ENCODE measurements at regions not wholly inside any gene's neighbourhood (a gene's known extent, or its start where the extent isn't known, plus 50 kb on each side); places are given as distances from the start of the nearest gene placed in this dataset.

DNA sequence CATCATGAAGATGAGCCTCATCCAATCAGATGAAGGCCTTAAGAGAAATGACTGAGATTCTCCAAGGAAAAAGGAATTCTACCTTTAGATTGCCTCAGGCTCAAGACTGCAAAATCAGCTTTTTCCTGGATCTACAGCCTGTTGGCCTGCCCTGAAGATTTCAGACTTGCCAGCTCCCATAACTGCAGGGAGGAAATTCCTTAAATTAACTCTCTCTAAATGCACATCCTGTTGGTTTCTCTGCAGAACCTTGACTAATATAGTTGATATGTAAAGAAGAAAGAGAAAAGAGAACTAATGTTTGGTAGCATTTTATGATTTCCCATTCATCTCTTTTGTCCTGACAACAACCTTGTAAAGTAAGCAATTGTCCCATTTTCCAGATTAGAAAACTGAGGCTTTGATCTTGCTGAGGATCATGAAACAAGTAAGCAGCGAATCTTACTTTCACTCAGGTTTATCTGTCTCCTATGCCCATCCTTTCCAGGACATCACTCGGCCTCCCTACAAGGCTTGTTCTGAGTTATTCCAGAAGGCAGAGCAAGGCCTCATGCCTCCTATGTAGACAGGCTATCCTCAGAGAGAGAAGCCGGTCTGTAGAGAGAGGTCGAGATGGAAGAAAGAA is 115.0 kb upstream of the LDB2 start:
- no CpG with 5 or more reads among the region's 4 CpGs for WGBS, 2 donors (ENCODE audit: extremely low coverage in 2 of 2, insufficient read length in 2 of 2, insufficient replicate concordance in 1 of 2)
- no peak overlapping the region for H2BK5ac ChIP-seq (ENCODE audit: low read length)
- H2BK120ac ChIP-seq (ENCODE audit: low read depth, low read length) = no peak overlapping the region
- H3K18ac ChIP-seq (ENCODE audit: low read length) = no peak overlapping the region
- no peak overlapping the region for H3K14ac ChIP-seq (ENCODE audit: low read length)
- H2AK5ac ChIP-seq (ENCODE audit: low read depth, low read length) = no peak overlapping the region
- H3K9me3 ChIP-seq (replicated peaks in 1 of 2; ENCODE audit: control insufficient read depth in 2 of 2, insufficient read depth in 1 of 2, low read depth in 1 of 2, low read length in 2 of 2) = no peaks in the 10 kb centered on the region
- H3K4me1 ChIP-seq (ENCODE audit: control insufficient read depth in 2 of 2, insufficient read depth in 1 of 2, low read depth in 1 of 2, low read length in 2 of 2) = peaks cover 0 to 3% of the 10 kb centered on the region in 2 donors
- H3K27ac ChIP-seq (replicated peaks; ENCODE audit: low read length) = no peak overlapping the region
- no peak overlapping the region for H2BK15ac ChIP-seq (ENCODE audit: low read length)
- no peak overlapping the region for H4K8ac ChIP-seq (ENCODE audit: low read depth, low read length)
- H3K4me3 ChIP-seq (ENCODE audit: low read length in 2 of 2) = no peak overlapping the region
- H4K91ac ChIP-seq (ENCODE audit: low read depth, low read length, poor library complexity) = no peak overlapping the region
- H2AFZ ChIP-seq (ENCODE audit: low read length) = no peak overlapping the region
- no peak overlapping the region for H3K23ac ChIP-seq (ENCODE audit: low read depth, low read length, poor library complexity)
- no peaks in the 10 kb centered on the region for H3K79me1 ChIP-seq (ENCODE audit: low read depth, low read length)
- no peak overlapping the region for H2BK12ac ChIP-seq (ENCODE audit: low read length)
- H3K27me3 ChIP-seq (ENCODE audit: control insufficient read depth in 3 of 3, insufficient read depth in 3 of 3, low read depth in 1 of 3, low read length in 3 of 3) = no peaks in the 10 kb centered on the region
- H3K9ac ChIP-seq (ENCODE audit: low read depth, low read length, poor library complexity) = no peak overlapping the region
- no peak overlapping the region for H3K4me2 ChIP-seq (ENCODE audit: insufficient read depth, low read length, poor library complexity, severe bottlenecking)
- no peak overlapping the region for H3K4ac ChIP-seq (ENCODE audit: low read length)
- no peaks in the 10 kb centered on the region for H3K36me3 ChIP-seq (replicated peaks in 1 of 2; ENCODE audit: control insufficient read depth in 2 of 2, insufficient read depth in 2 of 2, low read length in 2 of 2)
- DNase-seq (ENCODE audit: low spot score) = no peak

DNA sequence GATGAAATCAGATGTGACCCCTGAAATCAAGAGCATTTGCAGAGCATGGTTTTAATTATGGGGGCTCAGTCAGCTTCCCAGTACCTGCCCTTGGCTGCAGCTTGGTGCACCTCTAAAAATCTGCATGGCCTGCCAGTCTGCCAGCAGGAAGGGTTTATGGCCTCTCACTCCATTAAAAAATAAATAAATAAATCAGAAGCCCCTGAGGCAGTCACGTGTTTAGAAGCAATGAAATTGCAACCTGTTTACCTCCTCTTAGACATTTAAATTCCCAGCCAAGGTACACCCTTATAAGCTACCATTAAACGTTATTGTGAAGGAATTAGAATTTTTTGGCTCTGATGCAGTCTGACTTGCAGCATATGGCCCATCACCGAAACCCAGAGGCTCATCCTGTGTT is 114.0 kb upstream of the LDB2 start:
- Histone ChIP-seq H3K14ac (ENCODE audit: low read length) (no peak overlapping the region), H2AFZ (ENCODE audit: low read length) (no peak overlapping the region), H3K9me3 (replicated peaks in 1 of 2; ENCODE audit: control insufficient read depth in 2 of 2, insufficient read depth in 1 of 2, low read depth in 1 of 2, low read length in 2 of 2) (no peaks in the 10 kb centered on the region), H3K18ac (ENCODE audit: low read length) (no peak overlapping the region), H2BK15ac (ENCODE audit: low read length) (no peak overlapping the region), H3K4me1 (ENCODE audit: control insufficient read depth in 2 of 2, insufficient read depth in 1 of 2, low read depth in 1 of 2, low read length in 2 of 2) (no peaks in the 10 kb centered on the region), H2BK12ac (ENCODE audit: low read length) (no peak overlapping the region), H3K4me2 (ENCODE audit: insufficient read depth, low read length, poor library complexity, severe bottlenecking) (no peak overlapping the region), H3K23ac (ENCODE audit: low read depth, low read length, poor library complexity) (no peak overlapping the region), H3K27ac (replicated peaks; ENCODE audit: low read length) (no peak overlapping the region), H2BK5ac (ENCODE audit: low read length) (no peak overlapping the region), H3K79me1 (ENCODE audit: low read depth, low read length) (no peaks in the 10 kb centered on the region), H3K4me3 (ENCODE audit: low read length in 2 of 2) (no peak overlapping the region), H2AK5ac (ENCODE audit: low read depth, low read length) (no peak overlapping the region), H4K8ac (ENCODE audit: low read depth, low read length) (no peak overlapping the region), H4K91ac (ENCODE audit: low read depth, low read length, poor library complexity) (no peak overlapping the region), H3K9ac (ENCODE audit: low read depth, low read length, poor library complexity) (no peak overlapping the region), H3K36me3 (replicated peaks in 1 of 2; ENCODE audit: control insufficient read depth in 2 of 2, insufficient read depth in 2 of 2, low read length in 2 of 2) (no peaks in the 10 kb centered on the region), H3K27me3 (ENCODE audit: control insufficient read depth in 3 of 3, insufficient read depth in 3 of 3, low read depth in 1 of 3, low read length in 3 of 3) (no peaks in the 10 kb centered on the region), H2BK120ac (ENCODE audit: low read depth, low read length) (no peak overlapping the region), H3K4ac (ENCODE audit: low read length) (no peak overlapping the region)
- DNase-seq (ENCODE audit: low spot score) = no peak
- WGBS, 2 donors (ENCODE audit: extremely low coverage in 2 of 2, insufficient read length in 2 of 2, insufficient replicate concordance in 1 of 2) = no CpG with 5 or more reads among the region's 3 CpGs

DNA sequence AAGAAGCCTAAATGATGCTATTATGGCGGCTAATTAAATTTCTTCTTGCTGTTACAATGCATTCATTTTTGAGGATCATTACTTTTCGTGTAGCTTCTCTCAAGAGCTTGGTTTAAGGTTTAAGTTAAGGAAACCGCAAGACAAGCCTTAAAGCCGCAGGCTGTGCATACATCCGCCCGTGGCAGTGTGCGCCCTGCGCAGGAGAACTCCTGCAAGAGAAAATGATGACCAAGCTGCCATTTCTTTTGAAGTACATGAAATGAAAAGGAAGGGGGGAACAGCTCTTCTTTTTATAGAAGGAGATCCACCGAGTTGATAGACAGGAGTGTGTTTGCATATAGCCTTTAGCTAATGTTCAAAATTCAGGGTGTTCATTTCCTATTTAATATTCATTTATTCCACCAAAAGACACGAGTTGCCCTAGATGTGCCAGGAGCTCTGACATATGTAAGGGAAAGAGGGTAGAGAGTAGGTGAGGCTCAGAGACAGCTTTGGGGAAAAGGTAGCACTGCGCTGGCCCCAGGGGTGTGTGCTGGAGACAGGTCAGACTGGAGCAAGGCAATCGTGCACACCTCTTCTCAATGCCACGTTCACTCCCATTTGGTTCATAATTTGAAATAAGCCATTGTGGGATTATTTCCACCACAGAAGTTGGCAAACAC is 112.1 kb upstream of the LDB2 start:
- DNase-seq (ENCODE audit: low spot score) = no peak
- H3K79me1 ChIP-seq (ENCODE audit: low read depth, low read length) = no peaks in the 10 kb centered on the region
- no peak overlapping the region for H3K14ac ChIP-seq (ENCODE audit: low read length)
- H2BK12ac ChIP-seq (ENCODE audit: low read length) = no peak overlapping the region
- no peaks in the 10 kb centered on the region for H3K36me3 ChIP-seq (replicated peaks in 1 of 2; ENCODE audit: control insufficient read depth in 2 of 2, insufficient read depth in 2 of 2, low read length in 2 of 2)
- H3K9ac ChIP-seq (ENCODE audit: low read depth, low read length, poor library complexity) = no peak overlapping the region
- peak overlapping the region; percentile 7 for H2AFZ ChIP-seq (ENCODE audit: low read length)
- WGBS, 2 donors (ENCODE audit: extremely low coverage in 2 of 2, insufficient read length in 2 of 2, insufficient replicate concordance in 1 of 2) = no CpG with 5 or more reads among the region's 13 CpGs
- no peak overlapping the region for H3K27ac ChIP-seq (replicated peaks; ENCODE audit: low read length)
- no peak overlapping the region for H2BK120ac ChIP-seq (ENCODE audit: low read depth, low read length)
- no peak overlapping the region for H3K4me2 ChIP-seq (ENCODE audit: insufficient read depth, low read length, poor library complexity, severe bottlenecking)
- no peak overlapping the region for H4K91ac ChIP-seq (ENCODE audit: low read depth, low read length, poor library complexity)
- no peak overlapping the region for H3K4me3 ChIP-seq (ENCODE audit: low read length in 2 of 2)
- H3K9me3 ChIP-seq (replicated peaks in 1 of 2; ENCODE audit: control insufficient read depth in 2 of 2, insufficient read depth in 1 of 2, low read depth in 1 of 2, low read length in 2 of 2) = no peaks in the 10 kb centered on the region
- H3K27me3 ChIP-seq (ENCODE audit: control insufficient read depth in 3 of 3, insufficient read depth in 3 of 3, low read depth in 1 of 3, low read length in 3 of 3) = no peaks in the 10 kb centered on the region
- no peak overlapping the region for H3K4ac ChIP-seq (ENCODE audit: low read length)
- no peak overlapping the region for H3K18ac ChIP-seq (ENCODE audit: low read length)
- H2AK5ac ChIP-seq (ENCODE audit: low read depth, low read length) = no peak overlapping the region
- H2BK5ac ChIP-seq (ENCODE audit: low read length) = no peak overlapping the region
- H3K23ac ChIP-seq (ENCODE audit: low read depth, low read length, poor library complexity) = no peak overlapping the region
- H3K4me1 ChIP-seq (ENCODE audit: control insufficient read depth in 2 of 2, insufficient read depth in 1 of 2, low read depth in 1 of 2, low read length in 2 of 2) = peaks cover 1 to 2% of the 10 kb centered on the region in 2 donors
- H2BK15ac ChIP-seq (ENCODE audit: low read length) = no peak overlapping the region
- no peak overlapping the region for H4K8ac ChIP-seq (ENCODE audit: low read depth, low read length)

DNA sequence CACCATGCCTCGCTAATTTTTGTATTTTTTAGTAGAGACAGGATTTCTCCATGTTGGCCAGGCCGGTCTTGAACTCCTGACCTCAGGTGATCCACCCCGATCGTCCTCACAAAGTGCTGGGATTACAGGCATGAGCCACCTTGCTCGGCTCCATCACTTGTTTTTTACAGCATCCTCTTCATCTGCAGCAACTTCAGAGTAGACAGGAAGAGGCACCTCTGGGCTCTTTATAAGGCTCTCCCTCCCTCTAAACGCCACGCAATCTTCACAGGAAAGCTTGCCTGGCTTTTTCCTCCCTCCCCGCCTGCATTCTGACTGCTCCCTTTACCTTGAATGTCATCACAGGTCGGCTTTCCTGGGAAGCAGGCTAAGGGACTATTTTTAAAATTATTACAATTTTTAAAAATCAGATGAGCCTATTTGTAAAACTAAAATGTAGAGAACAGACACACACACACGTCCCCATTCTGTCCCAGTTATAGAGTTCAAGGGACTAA is 111.5 kb upstream of the LDB2 start:
- no peak overlapping the region for H2AK5ac ChIP-seq (ENCODE audit: low read depth, low read length)
- H3K4me2 ChIP-seq (ENCODE audit: insufficient read depth, low read length, poor library complexity, severe bottlenecking) = no peak overlapping the region
- no peak overlapping the region for H2BK15ac ChIP-seq (ENCODE audit: low read length)
- no peak overlapping the region for H3K14ac ChIP-seq (ENCODE audit: low read length)
- H3K9me3 ChIP-seq (replicated peaks in 1 of 2; ENCODE audit: control insufficient read depth in 2 of 2, insufficient read depth in 1 of 2, low read depth in 1 of 2, low read length in 2 of 2) = no peaks in the 10 kb centered on the region
- no peaks in the 10 kb centered on the region for H3K79me1 ChIP-seq (ENCODE audit: low read depth, low read length)
- no peaks in the 10 kb centered on the region for H3K36me3 ChIP-seq (replicated peaks in 1 of 2; ENCODE audit: control insufficient read depth in 2 of 2, insufficient read depth in 2 of 2, low read length in 2 of 2)
- no peak overlapping the region for H3K27ac ChIP-seq (replicated peaks; ENCODE audit: low read length)
- H3K23ac ChIP-seq (ENCODE audit: low read depth, low read length, poor library complexity) = no peak overlapping the region
- no peak overlapping the region for H2BK120ac ChIP-seq (ENCODE audit: low read depth, low read length)
- no CpG with 5 or more reads among the region's 10 CpGs for WGBS, 2 donors (ENCODE audit: extremely low coverage in 2 of 2, insufficient read length in 2 of 2, insufficient replicate concordance in 1 of 2)
- H3K4me1 ChIP-seq (ENCODE audit: control insufficient read depth in 2 of 2, insufficient read depth in 1 of 2, low read depth in 1 of 2, low read length in 2 of 2) = peaks cover 1 to 2% of the 10 kb centered on the region in 2 donors
- no peak overlapping the region for H3K18ac ChIP-seq (ENCODE audit: low read length)
- H3K27me3 ChIP-seq (ENCODE audit: control insufficient read depth in 3 of 3, insufficient read depth in 3 of 3, low read depth in 1 of 3, low read length in 3 of 3) = no peaks in the 10 kb centered on the region
- no peak overlapping the region for H2AFZ ChIP-seq (ENCODE audit: low read length)
- no peak for DNase-seq (ENCODE audit: low spot score)
- H3K9ac ChIP-seq (ENCODE audit: low read depth, low read length, poor library complexity) = no peak overlapping the region
- H4K91ac ChIP-seq (ENCODE audit: low read depth, low read length, poor library complexity) = no peak overlapping the region
- H2BK12ac ChIP-seq (ENCODE audit: low read length) = no peak overlapping the region
- H4K8ac ChIP-seq (ENCODE audit: low read depth, low read length) = no peak overlapping the region
- H2BK5ac ChIP-seq (ENCODE audit: low read length) = no peak overlapping the region
- no peak overlapping the region for H3K4me3 ChIP-seq (ENCODE audit: low read length in 2 of 2)
- no peak overlapping the region for H3K4ac ChIP-seq (ENCODE audit: low read length)

Measured in neuronal stem cell (in vitro differentiated cells).